D721Med (cell line): ENCODE measurements at regions not wholly inside any gene's neighbourhood (a gene's known extent, or its start where the extent isn't known, plus 50 kb on each side); places are given as distances from the start of the nearest gene placed in this dataset.

Experiments used
- DNase-seq: peaks from one replicate; pipeline ENCODE4 v3.0.0; 2011; ENCODE audit warnings: low spot score; ENCODE audit not compliant: insufficient read length
- FAIRE-seq: peaks from 2 replicates; lab custom pipeline; 2011; peaks lifted over from hg19 to GRCh38; lab: Jason Lieb, UNC
- CTCF ChIP-seq: IDR thresholded peaks from 2 replicates; pipeline ENCODE4 v1.5.1; 2012; ENCODE audit warnings: mild to moderate bottlenecking, control low read depth; ENCODE audit not compliant: insufficient read depth; ENCODE audit errors: missing control alignments

GRCh38 chr11:133787379-133788141 lies 57.8 kb downstream of the SPATA19 start:
- DNase-seq = no peak
- FAIRE-seq = no peak
- TF ChIP-seq CTCF = no peak

- no peak for DNase-seq
- FAIRE-seq = no peak
- no peak for TF ChIP-seq CTCF
Measured at GRCh38 chr11:133785795-133786340, 59.4 kb downstream of the SPATA19 start.

DNA sequence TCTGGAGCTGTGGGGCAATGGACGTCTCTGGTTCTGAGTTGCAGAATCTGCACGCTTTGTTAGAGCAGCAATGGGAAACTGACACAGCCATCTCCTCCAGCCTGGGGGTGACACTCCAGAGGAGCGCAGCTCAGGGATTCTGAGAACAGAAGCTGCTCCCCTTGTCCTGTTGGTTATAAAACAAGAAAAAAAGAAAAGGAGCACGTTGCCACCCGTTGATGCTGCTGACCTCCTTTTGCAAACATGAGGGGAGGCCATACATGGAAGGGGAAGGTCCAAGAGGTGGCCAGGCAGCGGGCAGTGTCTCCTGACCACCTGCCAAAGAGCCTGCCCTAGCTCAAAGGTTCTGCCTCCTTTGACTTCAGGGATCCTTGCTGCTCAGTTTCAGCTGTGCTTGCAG lies 61.0 kb downstream of the SPATA19 start:
- DNase-seq = no peak
- no peak for TF ChIP-seq CTCF
- no peak for FAIRE-seq

- no peak for TF ChIP-seq CTCF
- FAIRE-seq (no peak), DNase-seq (no peak)
Measured at GRCh38 chr11:133782116-133782725, 63.1 kb downstream of the SPATA19 start.

DNA sequence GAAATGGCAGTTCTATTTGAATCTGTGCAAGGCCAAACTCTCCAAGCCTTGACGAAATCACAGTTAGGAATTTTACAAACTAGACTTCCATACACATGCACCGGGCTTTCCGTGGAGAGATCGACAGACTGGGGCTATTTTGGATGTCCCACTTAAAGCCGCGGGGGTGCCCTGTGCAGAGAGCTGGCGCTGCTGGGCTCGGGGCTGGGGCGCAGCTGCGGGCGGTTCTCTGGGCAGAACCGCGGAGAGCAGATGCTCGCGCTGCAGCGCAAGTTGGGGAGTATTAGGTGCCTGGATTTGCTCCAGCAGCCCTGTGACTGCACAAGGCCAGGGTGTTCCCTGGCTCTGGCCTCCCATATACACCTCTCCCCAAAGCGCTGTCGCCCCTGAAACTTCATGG lies 67.2 kb downstream of the SPATA19 start:
- DNase-seq (no peak), FAIRE-seq (no peak)
- TF ChIP-seq CTCF = no peak

GRCh38 chr11:133776671-133777367 lies 68.5 kb downstream of the SPATA19 start:
- TF ChIP-seq CTCF = no peak
- DNase-seq (no peak), FAIRE-seq (no peak)
